GF-D8 (cell line): ENCODE measurements at regions not wholly inside any gene's neighbourhood (a gene's known extent, or its start where the extent isn't known, plus 50 kb on each side); places are given as distances from the start of the nearest gene placed in this dataset.
A peak's percentile ranks its signal among the peaks of the same experiment; 100 is the strongest.
"Not testable (repeated sequence)": the region's sequence is repeated elsewhere in the genome, so short reads cannot be mapped to it uniquely, and the experiment has no call there.

Experiments
- DNase-seq: peaks from one replicate; lab custom pipeline; 2025; lab: John Stamatoyannopoulos, UW

- DNase-seq: no peak
Observed at GRCh38 chr11:38582151-38582550, 1984.1 kb upstream of the RAG2 start.

- no peak for DNase-seq
Observed at GRCh38 chr11:38577769-38578168, 1979.7 kb upstream of the RAG2 start.

DNA sequence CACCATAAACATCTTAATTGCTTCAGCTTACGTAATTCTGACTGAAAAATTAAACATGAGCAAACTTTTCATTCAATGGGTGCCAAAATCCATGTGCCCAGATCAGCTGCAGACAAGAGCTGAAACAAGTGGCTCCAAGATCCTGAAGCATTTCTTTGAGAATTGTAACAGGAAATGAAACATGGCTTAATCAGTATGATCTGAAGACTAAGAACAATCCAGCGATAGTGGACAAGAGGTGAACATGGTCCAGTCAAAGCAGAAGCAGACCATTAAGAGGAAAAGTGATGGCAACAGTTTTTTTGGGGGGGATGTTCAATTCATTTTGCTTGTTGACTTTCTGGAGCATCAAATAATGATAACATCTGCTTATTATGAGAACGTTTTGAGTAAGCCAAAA lies 1964.5 kb upstream of the RAG2 start:
- DNase-seq: no peak

GRCh38 chr11:38553148-38553547 lies 1955.1 kb upstream of the RAG2 start:
- no peak for DNase-seq

DNA sequence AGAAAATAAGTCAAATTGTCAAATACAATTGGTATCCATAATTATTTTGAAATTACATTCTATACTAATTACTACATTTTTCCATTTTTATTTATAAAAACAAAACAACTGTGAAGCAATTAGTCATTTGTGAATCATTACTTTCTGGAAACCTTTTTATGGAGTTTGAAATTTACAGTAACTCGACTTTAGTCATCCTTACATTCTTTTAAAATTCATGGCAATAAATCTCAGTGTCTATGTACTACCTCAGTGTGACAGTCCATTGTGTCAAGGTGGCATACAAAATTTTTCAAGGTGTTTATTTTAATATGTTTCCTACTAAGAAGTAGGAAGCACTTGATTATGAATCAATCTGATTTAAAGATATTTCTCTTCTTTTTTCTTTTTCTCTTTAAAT lies 1949.4 kb upstream of the RAG2 start:
- DNase-seq: no peak

GRCh38 chr11:38543986-38544385 lies 1946.0 kb upstream of the RAG2 start:
- DNase-seq: no peak

DNA sequence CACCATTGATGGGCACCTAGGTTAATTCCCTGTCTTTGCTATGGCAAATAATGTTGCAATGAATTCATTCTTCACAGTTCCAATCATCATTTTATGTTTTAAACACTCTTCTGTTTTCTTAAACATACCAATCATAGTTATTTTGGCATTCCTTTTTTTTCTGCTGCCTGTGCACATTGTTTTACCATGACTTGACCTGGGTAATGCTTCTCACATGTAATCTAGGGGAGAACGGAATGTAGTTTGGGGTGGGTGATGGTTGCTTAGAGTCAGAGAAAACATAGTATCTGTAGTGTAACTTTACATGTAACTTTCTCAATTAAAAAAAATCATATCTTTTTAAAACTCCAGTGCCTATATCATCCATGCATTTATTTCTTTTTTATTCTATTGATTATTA lies 1945.3 kb upstream of the RAG2 start:
- no peak for DNase-seq

GRCh38 chr11:38538866-38539680 lies 1941.0 kb upstream of the RAG2 start:
- peak; percentile 2 for DNase-seq

GRCh38 chr11:38530226-38530625 lies 1932.2 kb upstream of the RAG2 start:
- no peak for DNase-seq

GRCh38 chr11:38524945-38525344 lies 1926.9 kb upstream of the RAG2 start:
- DNase-seq: no peak

GRCh38 chr11:38517991-38518390 lies 1920.0 kb upstream of the RAG2 start:
- DNase-seq: no peak

DNA sequence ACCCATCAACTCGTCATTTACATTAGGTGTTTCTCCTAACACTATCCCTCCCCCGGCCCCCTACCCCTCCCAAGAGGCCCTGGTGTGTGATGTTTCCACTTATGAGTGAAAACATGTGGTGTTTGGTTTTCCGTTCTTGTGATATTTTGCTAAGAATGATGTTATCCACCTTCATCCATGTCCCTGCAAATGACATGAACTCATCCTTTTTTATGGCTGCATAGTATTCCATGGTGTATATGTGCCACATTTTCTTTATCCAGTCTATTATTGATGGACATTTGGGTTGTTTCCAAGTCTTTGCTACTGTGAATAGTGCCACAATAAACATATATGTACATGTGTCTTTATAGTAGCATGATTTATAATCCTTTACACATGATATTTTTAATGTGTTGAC lies 1914.8 kb upstream of the RAG2 start:
- DNase-seq: not testable (repeated sequence)

DNA sequence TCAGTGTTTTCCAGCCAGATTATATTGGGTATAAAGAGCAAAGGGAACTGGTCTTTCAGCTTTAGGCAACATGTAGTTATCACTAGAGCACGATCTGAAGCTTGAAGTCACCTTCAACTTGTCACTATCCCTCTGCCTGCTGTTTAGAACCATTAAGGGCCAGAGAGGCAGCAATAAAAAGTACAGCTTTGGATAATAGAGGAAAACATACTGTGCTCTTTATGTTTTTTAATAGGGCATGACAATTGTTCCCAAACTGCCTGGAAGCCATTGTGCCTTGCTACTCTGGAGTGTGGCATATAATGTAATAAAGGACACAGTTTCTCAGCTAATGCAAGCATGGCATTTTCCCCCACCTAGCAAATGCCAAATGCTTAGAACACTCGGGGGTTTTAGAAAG lies 1912.0 kb upstream of the RAG2 start:
- DNase-seq: no peak

DNA sequence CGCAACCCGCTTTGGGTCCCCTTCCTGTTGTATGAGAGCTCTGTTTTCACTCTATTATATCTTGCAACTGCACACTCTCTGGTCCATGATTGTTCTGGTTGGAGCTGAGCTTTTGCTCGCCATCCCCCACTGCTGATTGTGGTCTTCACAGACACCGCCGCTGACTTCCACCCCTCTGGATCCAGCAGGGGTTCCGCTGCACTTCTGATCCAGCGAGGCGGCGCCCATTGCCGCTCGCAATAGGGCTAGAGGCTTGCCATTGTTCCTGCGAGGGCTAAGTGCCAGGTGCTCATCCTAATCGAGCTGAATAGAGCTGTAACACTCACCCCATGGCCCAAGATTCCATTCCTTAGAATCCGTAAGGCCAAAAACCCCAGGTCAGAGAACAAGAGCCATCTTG lies 1905.8 kb upstream of the RAG2 start:
- no peak for DNase-seq

GRCh38 chr11:38498721-38499120 lies 1900.7 kb upstream of the RAG2 start:
- no peak for DNase-seq

GRCh38 chr11:38491986-38492385 lies 1894.0 kb upstream of the RAG2 start:
- no peak for DNase-seq

DNA sequence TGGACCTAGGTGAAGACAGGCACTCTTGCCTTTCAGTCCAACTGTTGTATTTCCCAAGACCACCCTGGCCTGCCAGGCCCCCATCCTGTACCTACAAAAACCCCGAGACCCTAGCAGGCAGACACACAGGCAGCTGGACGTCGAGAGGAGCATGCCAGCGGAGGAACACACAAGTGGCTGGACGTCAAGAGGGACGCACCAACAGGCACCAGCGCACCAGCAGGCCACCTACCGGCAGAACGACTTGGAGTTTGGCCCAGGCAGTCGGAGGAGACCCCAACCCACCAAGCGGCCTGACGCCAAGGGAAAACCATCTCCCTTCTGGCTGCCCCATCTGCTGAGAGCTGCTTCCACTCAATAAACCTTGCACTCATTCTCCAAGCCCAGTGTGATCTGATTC lies 1883.4 kb upstream of the RAG2 start:
- no peak for DNase-seq

- no peak for DNase-seq
Observed at GRCh38 chr11:38476808-38477575, 1879.0 kb upstream of the RAG2 start.

GRCh38 chr11:38461751-38462150 lies 1863.7 kb upstream of the RAG2 start:
- no peak for DNase-seq

DNA sequence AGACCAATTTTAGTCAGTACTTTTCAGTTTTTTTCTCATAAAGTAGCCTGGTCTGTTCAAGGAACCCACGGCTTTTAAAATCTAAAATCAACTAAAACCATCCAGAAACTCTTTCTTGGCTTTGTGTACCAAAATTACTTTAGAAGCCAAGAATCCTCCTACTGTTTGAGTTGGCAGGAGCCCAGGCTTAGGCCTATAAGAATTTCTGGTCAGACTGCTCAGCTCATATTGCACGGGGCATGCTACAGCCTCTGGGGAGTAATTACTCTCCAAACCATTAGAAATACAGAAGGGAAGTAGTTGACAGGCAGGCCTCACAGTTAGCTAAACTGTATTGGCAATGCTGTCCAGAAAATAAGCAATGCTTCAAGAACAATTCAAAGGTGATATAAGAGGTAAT lies 1862.9 kb upstream of the RAG2 start:
- no peak for DNase-seq

DNA sequence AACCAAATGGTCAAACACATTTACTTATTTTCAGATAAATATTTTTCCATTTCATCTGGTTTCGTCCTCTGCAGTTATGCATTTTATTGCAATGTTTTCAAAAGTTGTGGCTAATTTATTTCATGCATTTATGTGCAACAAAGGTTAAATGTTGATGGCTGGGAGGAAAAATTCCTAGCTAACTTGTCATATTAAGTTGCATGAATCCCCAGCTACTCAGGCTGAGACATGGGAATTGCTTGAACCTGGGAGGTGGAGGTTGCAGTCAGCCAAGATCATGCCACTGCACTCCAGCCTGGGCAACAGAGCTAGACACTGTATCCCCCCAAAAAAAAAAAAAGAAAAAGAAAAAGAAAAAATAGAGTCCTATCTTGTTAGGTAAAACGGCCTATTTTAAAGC lies 1862.4 kb upstream of the RAG2 start:
- no peak for DNase-seq

GRCh38 chr11:38456371-38456770 lies 1858.3 kb upstream of the RAG2 start:
- DNase-seq: no peak

DNA sequence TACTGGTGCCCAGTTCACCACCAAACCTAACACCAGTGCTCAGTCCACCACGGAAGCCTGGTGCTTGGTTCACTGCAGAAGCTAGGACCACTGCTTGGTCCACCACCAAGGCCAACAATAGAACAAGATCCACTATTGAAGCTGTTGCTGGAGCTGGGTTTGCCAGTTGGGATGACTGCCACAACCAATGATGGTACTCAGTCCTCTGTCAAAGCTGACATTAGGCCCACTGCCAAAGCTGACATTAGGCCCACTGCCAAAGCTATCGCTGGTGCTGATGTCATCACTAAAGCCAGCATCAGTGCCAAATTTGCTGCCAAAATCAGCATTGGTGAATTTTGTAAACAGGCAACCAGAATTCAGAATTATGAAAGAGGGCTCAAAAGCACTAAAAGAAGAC lies 1850.2 kb upstream of the RAG2 start:
- no peak for DNase-seq

DNA sequence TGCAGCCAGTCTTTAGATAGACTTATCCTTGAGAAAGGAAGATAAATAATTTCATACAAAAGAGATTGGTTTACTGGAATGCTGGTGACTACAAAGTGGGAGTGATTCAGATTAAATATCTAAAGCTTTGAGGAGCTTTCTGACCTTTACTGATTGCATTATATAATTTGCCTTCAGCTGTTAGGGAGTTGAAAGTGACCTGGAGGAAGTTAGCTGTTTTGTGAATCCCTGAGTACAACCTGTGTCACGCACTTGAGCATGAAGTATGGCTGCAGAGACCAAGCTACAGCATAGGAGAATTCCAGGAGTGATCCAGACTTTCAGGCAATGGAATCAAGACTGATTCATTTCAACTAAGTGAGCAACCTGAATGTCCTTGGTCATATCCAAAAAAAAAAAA lies 1848.3 kb upstream of the RAG2 start:
- DNase-seq: no peak
